Memory B cell (primary cell): ENCODE measurements at regions not wholly inside any gene's neighbourhood (a gene's known extent, or its start where the extent isn't known, plus 50 kb on each side); places are given as distances from the start of the nearest gene placed in this dataset.

ENCODE experiments used
- ATAC-seq: fragments of 150-1000 bp; cut with Tn5 transposase; 2 replicates; pipeline ENCODE4 v1.10.0; 2021; ENCODE audit warnings: low read depth, mild to moderate bottlenecking, moderate library complexity
- DNase-seq, 2 donors: peaks; one replicate each; pipeline ENCODE4 v3.0.0; 2022; ENCODE audit warnings: low spot score in 2 of 2
- H3K27ac Mint-ChIP-seq: one replicate; pipeline ENCODE4 v1.8.0; 2022; ENCODE audit warnings: mild to moderate bottlenecking, moderate library complexity, mixed read lengths
- H3K27me3 Mint-ChIP-seq: one replicate; pipeline ENCODE4 v1.8.0; 2022; ENCODE audit warnings: mixed read lengths
- H3K36me3 Mint-ChIP-seq: one replicate; pipeline ENCODE4 v1.8.0; 2022; ENCODE audit warnings: mild to moderate bottlenecking, mixed read lengths
- H3K4me1 Mint-ChIP-seq: one replicate; pipeline ENCODE4 v1.8.0; 2022; ENCODE audit warnings: mixed read lengths
- H3K4me3 Mint-ChIP-seq: one replicate; pipeline ENCODE4 v1.8.0; 2022; ENCODE audit warnings: mild to moderate bottlenecking, moderate library complexity, mixed read lengths
- H3K9me3 Mint-ChIP-seq: one replicate; pipeline ENCODE4 v1.8.0; 2022; ENCODE audit warnings: mixed read lengths

DNA sequence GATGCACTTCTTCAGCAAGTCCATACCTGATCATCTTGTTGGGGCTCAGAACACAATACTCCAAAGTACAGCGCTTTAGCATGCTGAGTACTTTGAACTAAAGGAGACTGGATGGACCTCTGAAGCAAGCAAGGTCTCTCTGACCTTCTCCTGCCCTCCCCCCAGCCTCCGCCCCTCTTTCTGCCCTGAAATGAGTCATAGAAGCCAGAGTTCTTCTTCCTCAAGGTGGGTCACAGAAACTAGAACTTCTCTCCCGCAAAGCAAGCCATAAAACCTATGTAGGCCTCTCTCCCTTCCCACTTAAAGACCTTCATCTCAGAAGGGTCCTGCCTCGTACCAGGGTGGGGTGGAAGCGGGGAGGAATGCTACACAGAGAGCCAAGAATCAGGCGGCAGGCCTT, 230.5 kb upstream of the PROK2 start:
- ATAC-seq (no peak), DNase-seq (no peak)
- Mint-ChIP-seq H3K36me3 (no peaks in the 10 kb centered on the region), H3K9me3 (no peaks in the 10 kb centered on the region), H3K4me3 (no peak overlapping the region), H3K27me3 (peaks cover 2% of the 10 kb centered on the region), H3K4me1 (no peaks in the 10 kb centered on the region), H3K27ac (no peak overlapping the region)

DNA sequence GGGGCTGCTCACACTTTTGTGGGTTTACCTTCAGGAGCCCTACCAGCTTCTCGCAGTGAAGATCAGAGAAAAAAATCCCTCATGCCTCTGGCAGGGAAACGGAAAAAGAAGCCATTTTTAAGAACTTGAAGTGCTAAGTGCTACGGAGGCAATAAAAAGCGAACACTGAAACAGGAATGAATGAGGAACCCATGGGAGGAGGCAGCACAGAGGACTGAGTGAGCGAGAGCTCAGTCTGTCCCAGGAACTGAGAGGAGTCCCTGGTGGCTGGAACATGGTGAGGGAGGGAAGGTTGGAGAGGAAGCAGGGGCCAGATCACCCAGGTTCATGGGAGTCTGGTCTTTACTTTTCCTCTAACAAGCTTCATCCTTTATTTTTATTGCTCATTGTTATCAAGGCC, 228.1 kb upstream of the PROK2 start:
- Mint-ChIP-seq H3K4me3 (no peak overlapping the region), H3K36me3 (no peaks in the 10 kb centered on the region), H3K4me1 (peaks cover 4% of the 10 kb centered on the region), H3K27ac (no peak overlapping the region), H3K27me3 (peaks cover 9% of the 10 kb centered on the region), H3K9me3 (no peaks in the 10 kb centered on the region)
- DNase-seq (no peak), ATAC-seq (no peak)

DNA sequence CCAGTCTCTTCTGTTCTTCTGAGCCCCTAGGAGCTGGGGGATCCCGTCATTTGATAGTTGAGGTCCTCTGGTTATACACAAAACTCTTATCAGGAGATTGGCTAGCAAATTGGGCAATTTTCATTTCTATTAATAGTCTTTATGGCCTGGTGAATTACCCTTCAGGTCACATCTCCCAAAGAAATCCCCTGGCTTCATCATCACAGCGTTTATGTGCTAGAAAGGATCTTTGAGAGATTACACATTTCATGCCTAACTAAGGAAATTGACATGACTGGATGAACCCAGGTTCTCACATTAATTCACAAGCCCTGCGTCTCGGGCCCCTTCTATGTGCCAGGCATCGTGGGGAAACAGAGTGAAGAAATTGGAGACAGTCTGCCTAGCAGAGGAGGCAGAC, 227.4 kb upstream of the PROK2 start:
- peaks cover 9% of the 10 kb centered on the region for H3K27me3 Mint-ChIP-seq
- H3K4me3 Mint-ChIP-seq = no peak overlapping the region
- no peak for ATAC-seq

DNA sequence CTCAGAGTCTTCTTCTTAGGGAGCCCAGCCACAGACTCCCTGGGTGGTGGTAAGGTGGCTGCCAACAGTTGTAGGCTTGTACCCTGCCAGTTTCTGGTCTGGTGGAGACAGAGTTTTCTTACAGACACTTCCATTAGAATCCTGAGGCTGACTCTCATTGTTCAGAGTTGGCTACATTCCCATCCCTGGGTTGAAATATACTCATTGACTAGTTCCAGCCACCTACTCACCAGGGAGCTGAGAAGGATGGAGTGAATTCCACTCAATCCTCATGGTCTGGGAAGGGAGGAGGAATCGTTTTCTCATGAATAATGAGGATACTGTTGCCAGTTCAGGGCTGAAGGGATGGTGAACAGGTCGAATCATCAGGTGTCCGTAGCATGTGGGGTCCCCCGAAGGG, 226.5 kb upstream of the PROK2 start:
- no peak overlapping the region for H3K27ac Mint-ChIP-seq

More for the DNA sequence above, 227.4 kb upstream of the PROK2 start:
- DNase-seq = no peak
- Mint-ChIP-seq H3K4me1 (peaks cover 4% of the 10 kb centered on the region), H3K9me3 (no peaks in the 10 kb centered on the region), H3K36me3 (no peaks in the 10 kb centered on the region), H3K27ac (no peak overlapping the region)

DNA sequence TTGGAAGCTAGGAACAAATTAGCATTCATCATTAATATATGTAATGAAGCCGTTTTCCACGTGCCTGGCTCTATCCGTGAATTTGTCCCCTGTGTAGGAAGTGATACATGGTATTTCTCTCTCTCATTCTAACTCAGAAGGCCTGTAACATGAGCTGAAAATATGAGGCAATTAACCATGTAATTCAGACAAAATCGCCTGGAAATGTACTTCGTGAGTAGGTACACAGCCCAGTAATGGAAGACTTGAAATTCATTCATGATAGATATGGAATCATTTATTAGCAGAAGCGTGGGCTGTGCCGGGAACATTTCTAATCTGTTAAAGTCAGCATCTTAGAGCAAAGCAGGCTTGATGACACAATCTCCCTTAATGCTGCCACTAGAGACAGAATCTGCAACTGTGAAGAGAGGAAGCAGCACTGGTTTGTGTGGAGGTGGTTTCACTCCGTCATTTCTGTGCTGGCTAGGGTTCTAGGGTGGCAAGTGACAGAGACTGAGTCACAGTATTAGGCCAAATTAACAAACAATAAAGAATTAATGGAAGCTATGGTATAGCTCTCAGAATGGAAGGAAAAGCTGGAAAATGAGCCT, 225.0 kb upstream of the PROK2 start:
- Mint-ChIP-seq H3K9me3 (no peaks in the 10 kb centered on the region), H3K4me1 (peaks cover 4% of the 10 kb centered on the region), H3K27ac (no peak overlapping the region)

More for the DNA sequence above, 226.5 kb upstream of the PROK2 start:
- no peak for DNase-seq
- H3K4me3 Mint-ChIP-seq = no peak overlapping the region
- H3K36me3 Mint-ChIP-seq = no peaks in the 10 kb centered on the region
- ATAC-seq = no peak
- peaks cover 4% of the 10 kb centered on the region for H3K4me1 Mint-ChIP-seq
- H3K27me3 Mint-ChIP-seq = peaks cover 9% of the 10 kb centered on the region
- H3K9me3 Mint-ChIP-seq = no peaks in the 10 kb centered on the region

DNA sequence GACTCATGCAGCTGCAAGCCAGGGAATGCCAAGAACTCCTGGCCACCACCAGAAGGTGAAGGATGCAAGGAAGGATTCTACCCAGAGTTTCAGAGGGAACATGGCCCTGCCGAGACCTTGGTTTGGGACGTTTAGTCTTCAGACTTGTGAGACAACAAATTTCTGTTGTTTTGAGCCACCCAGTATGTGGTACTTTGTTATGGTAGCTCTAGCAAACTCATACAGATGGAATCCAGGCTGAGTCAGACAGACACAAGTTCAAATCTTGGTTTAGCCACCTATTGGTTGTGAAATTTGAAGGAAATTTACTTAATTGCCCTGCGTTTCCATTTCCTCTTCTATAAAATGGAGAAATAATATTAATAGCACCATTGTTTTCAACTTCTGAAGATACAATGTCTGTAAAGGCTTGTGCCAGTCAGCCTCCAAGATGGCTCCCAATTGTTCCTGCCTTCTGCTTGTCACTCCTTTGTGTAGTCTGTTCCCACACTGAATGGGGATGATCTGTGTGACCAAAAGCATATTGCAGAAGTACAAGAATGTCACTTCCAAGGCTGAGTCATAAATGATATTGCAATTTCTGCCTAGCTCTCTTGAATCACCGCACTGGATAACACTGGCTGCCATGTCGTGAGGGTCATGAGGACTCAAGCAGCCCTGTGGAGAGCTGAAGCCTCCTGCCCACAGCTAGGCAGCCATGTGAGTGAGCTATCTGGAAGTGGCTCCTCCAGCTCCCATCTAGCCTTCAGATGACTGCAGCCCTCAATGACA, 223.5 kb upstream of the PROK2 start:
- Mint-ChIP-seq H3K27me3 (peaks cover 9% of the 10 kb centered on the region), H3K9me3 (no peaks in the 10 kb centered on the region), H3K27ac (no peak overlapping the region), H3K4me1 (peaks cover 4% of the 10 kb centered on the region), H3K36me3 (no peaks in the 10 kb centered on the region), H3K4me3 (no peak overlapping the region)
- DNase-seq (no peak), ATAC-seq (no peak)

More for the DNA sequence above, 225.0 kb upstream of the PROK2 start:
- H3K4me3 Mint-ChIP-seq = no peak overlapping the region
- H3K27me3 Mint-ChIP-seq = peaks cover 9% of the 10 kb centered on the region
- ATAC-seq (no peak), DNase-seq (no peak)
- no peaks in the 10 kb centered on the region for H3K36me3 Mint-ChIP-seq

DNA sequence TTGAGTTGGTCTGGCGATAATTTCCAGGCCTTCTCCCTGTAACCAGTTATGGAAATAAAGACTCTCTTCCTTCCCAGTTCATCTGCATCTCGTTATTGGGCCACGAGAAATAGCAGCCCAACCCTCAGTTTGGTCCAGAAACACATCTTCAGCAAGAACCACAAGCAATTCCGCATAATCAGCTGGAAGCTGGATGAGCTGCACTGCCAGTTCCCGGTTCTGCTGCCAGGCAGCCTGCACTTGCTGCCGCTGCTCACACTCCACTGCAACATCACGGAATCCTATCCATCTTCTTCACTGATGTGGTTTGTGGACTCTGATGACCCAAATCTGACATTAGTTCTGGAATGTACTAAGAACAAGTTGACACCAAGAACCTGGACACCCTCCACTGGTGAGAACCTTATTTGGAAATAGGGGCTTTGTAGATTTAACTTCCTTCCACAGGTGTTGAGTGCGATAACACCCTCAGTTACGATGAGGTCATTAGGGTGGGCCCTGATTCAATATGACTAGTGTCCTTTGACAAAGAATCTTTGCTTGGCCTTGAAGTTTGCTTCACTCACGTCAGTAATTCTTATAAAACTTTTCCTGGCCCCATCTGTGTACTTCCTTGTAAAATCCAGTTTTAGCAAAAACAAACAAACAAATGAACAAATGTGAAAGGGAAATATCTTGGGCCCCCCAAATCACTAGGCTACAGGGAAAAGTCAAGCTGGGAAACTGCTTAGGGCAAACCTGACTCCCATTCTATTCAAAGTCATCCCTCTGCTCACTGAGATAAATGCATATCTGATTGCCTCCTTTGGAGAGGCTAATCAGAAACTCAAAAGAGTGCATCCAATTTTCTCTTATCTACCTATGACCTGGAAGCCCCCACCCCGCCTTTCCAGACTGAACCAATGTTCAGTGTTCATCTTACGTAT, 221.9 kb upstream of the PROK2 start:
- ATAC-seq (no peak), DNase-seq (no peak)
- H3K27me3 Mint-ChIP-seq = peaks cover 9% of the 10 kb centered on the region
- H3K36me3 Mint-ChIP-seq = no peaks in the 10 kb centered on the region
- H3K27ac Mint-ChIP-seq = no peak overlapping the region
- no peak overlapping the region for H3K4me3 Mint-ChIP-seq
- peaks cover 4% of the 10 kb centered on the region for H3K4me1 Mint-ChIP-seq
- no peaks in the 10 kb centered on the region for H3K9me3 Mint-ChIP-seq

DNA sequence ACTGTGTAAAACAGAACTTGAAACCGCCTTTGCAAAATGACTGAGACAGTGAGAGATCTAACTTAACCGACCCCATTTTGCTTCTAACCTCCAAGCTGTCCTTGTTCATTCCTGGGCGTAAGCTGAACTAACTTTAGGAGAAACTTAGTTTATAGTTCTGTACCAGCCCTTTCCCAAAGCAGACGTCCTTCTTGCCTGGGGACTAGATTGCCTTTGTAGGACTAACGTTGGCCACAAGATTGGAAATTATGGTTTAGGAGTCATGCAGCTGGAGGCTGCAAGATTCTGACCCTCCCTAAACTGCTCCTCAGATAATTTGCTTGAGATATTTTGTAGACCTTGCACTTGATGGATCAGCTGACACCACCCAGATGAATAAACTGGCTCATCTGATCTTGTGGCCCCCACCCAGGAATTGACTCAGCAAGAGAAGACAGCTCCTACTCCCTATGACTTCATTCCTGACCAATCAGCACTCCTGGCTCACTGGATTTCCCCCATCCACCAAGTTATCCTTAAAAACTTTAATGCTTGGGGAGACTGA, 219.9 kb upstream of the PROK2 start:
- Mint-ChIP-seq H3K4me3 (no peak overlapping the region), H3K9me3 (no peaks in the 10 kb centered on the region), H3K27ac (no peak overlapping the region), H3K4me1 (peaks cover under 1% of the 10 kb centered on the region), H3K36me3 (no peaks in the 10 kb centered on the region), H3K27me3 (peaks cover 4% of the 10 kb centered on the region)
- DNase-seq (no peak), ATAC-seq (no peak)

DNA sequence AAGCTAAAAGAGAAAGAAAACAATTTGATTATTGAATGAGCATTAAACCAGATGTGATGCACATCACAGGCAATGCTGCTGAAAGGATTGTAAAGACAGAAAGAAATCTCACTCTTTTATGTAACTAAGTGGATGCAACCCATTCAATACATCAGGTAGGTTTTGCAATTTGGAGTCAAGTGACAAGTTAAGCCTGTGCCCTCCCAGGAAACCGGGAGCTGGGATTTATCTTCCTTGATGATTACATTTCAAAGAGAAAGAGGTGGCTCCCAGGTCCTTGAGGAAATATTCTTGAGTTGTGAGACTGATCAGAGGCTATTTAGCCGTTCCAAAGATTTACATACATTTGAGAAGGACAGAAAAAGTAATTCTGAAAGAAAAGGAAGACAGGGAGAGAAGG, 219.0 kb upstream of the PROK2 start:
- ATAC-seq (no peak), DNase-seq (no peak)
- Mint-ChIP-seq H3K27ac (no peak overlapping the region), H3K9me3 (no peaks in the 10 kb centered on the region), H3K4me3 (no peak overlapping the region), H3K27me3 (peaks cover 2% of the 10 kb centered on the region), H3K4me1 (no peaks in the 10 kb centered on the region), H3K36me3 (no peaks in the 10 kb centered on the region)

DNA sequence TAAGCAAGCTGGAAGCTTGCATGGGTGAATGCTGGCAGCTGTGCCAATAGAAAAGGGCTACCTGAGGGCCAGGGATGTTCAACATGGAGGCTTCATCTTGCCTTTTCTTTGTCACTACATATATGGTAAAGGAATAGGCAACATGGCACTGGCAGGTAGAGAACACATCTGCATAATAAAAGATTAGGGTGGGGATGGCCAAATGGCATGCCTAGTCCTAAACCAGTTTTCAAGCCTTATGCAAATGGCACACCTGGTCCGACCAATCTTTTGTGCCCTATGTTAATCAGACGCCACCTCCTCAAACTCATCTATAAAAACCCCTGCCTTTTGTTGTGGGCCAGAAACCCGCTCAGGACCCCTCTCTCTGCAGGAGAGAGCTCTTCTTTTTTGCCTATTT, 216.8 kb upstream of the PROK2 start:
- H3K36me3 Mint-ChIP-seq = no peaks in the 10 kb centered on the region
- no peak overlapping the region for H3K4me3 Mint-ChIP-seq
- H3K27ac Mint-ChIP-seq = no peak overlapping the region
- DNase-seq (no peak), ATAC-seq (no peak)
- H3K27me3 Mint-ChIP-seq = peaks cover 2% of the 10 kb centered on the region
- no peaks in the 10 kb centered on the region for H3K4me1 Mint-ChIP-seq
- no peaks in the 10 kb centered on the region for H3K9me3 Mint-ChIP-seq

DNA sequence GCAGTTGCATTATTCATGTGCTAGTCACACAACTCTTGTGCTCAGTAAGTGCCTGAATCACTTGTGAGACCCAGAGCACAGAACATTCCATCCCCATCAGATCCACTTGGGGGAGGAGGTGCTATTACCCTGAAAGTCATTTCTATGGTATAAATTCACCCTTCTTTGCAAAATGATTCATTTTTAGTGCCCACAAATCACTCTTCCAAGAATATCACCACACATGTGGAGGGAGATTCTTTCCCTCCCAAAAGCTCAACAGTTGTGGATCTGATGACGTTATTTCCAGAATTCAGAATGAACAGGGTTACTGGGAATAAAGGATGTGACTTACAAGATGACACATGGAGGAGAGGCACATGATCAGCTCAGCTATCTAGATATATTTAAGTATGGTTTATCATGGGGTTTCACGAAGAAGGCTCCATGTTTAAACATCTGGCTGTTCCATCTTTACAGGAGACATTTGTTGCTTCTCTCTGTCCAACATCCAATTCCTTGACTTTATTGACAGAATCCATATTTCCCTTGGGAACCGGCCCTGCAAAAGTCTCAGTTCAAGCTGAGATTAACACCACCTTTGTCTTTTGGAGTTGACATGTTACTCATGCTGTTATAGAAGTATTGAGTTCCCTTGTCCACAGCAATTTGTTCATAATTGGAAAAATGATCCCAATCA, 214.2 kb upstream of the PROK2 start:
- H3K27ac Mint-ChIP-seq = no peak overlapping the region
- DNase-seq = no peak
- no peaks in the 10 kb centered on the region for H3K4me1 Mint-ChIP-seq
- ATAC-seq = no peak
- H3K9me3 Mint-ChIP-seq = no peaks in the 10 kb centered on the region
- H3K27me3 Mint-ChIP-seq = peaks cover 6% of the 10 kb centered on the region
- H3K36me3 Mint-ChIP-seq = no peaks in the 10 kb centered on the region
- H3K4me3 Mint-ChIP-seq = no peak overlapping the region

DNA sequence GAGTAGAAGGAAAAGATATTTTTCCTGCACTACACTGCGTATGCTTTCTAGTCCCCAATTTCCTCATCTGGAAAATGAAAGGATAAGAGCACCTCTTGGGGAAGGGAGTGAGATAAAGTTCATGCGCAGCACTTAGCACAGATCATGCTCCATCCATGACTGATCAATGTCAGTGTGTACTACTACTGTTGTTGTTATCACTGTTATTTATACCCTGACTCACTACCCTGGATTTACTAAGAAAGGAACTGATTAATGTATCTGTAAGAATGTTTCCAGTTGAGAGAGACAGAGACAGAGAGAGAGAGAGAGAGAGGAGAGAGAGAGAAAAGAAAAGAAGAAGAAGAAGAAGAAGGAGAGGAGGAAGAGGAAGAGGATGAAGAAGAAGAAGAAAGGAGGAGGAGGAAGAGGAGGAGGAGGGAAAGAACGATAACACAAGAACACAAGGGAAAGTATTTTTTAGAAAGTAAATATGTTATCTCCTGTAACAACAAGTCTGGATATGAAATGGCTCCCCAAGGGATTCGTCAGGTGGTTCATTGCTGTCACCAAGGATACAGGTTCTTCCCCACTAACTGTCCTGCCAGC, 212.2 kb upstream of the PROK2 start:
- Mint-ChIP-seq H3K4me3 (no peak overlapping the region), H3K4me1 (no peaks in the 10 kb centered on the region), H3K27me3 (peaks cover 11% of the 10 kb centered on the region), H3K9me3 (no peaks in the 10 kb centered on the region), H3K36me3 (peaks cover 2% of the 10 kb centered on the region), H3K27ac (no peak overlapping the region)
- DNase-seq (no peak), ATAC-seq (no peak)

DNA sequence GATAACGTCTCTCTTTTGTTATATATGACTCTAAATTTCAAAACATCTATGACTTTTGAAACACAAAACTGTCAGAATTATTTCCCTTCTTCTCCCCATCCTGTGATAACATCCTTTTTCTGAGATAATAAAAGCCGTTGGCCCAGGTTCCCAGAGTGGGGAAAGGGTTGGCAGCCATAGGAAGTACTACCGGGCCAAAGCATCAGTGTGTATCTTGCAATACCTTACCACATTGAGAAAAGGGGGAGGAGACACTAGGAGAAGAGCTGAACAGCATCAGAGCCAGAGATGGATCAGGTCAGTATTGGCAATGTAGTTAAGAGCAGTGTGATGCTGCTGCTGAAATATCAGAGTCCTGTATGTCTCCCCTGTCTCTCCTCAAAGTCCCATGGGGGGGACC, 210.0 kb upstream of the PROK2 start:
- Mint-ChIP-seq H3K9me3 (peaks cover 3% of the 10 kb centered on the region), H3K27me3 (peaks cover 11% of the 10 kb centered on the region), H3K27ac (no peak overlapping the region), H3K4me1 (no peaks in the 10 kb centered on the region), H3K36me3 (peaks cover 2% of the 10 kb centered on the region), H3K4me3 (no peak overlapping the region)
- no peak for DNase-seq
- no peak for ATAC-seq
